H9 (cell line): ENCODE measurements at regions not wholly inside any gene's neighbourhood (a gene's known extent, or its start where the extent isn't known, plus 50 kb on each side); places are given as distances from the start of the nearest gene placed in this dataset.

ENCODE experiments used
- DNase-seq: peaks from one replicate; pipeline ENCODE4 v3.0.0-alpha.2; 2017
- H2AFZ ChIP-seq: one replicate; pipeline ENCODE4 v1.6.1; 2013; ENCODE audit warnings: mild to moderate bottlenecking, low read length, control low read depth, moderate library complexity
- H2AK5ac ChIP-seq: 2 replicates; pipeline ENCODE4 v1.6.1; 2013; ENCODE audit warnings: low read length, control low read depth, mixed read lengths; ENCODE audit not compliant: insufficient read length
- H2BK120ac ChIP-seq: one replicate; pipeline ENCODE4 v1.6.1; 2013; ENCODE audit warnings: low read depth, mild to moderate bottlenecking, low read length, control low read depth, inconsistent platforms; ENCODE audit not compliant: poor library complexity, severe bottlenecking
- H2BK12ac ChIP-seq: 2 replicates; pipeline ENCODE4 v1.6.1; 2013; ENCODE audit warnings: low read length, control low read depth, mixed read lengths, low read depth; ENCODE audit not compliant: insufficient read length
- H2BK15ac ChIP-seq: 2 replicates; pipeline ENCODE4 v1.6.1; 2013; ENCODE audit warnings: low read depth, low read length, control low read depth
- H2BK20ac ChIP-seq: one replicate; pipeline ENCODE4 v1.6.1; 2013; ENCODE audit warnings: low read depth, mild to moderate bottlenecking, low read length, control low read depth, inconsistent platforms; ENCODE audit not compliant: poor library complexity, severe bottlenecking
- H2BK5ac ChIP-seq: 2 replicates; pipeline ENCODE4 v1.6.1; 2013; ENCODE audit warnings: low read length, control low read depth, mixed read lengths; ENCODE audit not compliant: insufficient read length
- H3K14ac ChIP-seq: 2 replicates; pipeline ENCODE4 v1.6.1; 2013; ENCODE audit warnings: low read length, control low read depth; ENCODE audit not compliant: insufficient read depth
- H3K18ac ChIP-seq: 2 replicates; pipeline ENCODE4 v1.6.1; 2013; ENCODE audit warnings: low read depth, mild to moderate bottlenecking, mixed read lengths, low read length, control low read depth; ENCODE audit not compliant: insufficient read length
- H3K23ac ChIP-seq: 2 replicates; pipeline ENCODE4 v1.6.1; 2013; ENCODE audit warnings: low read length, control low read depth, mixed read lengths, low read depth; ENCODE audit not compliant: insufficient read length
- H3K23me2 ChIP-seq: 2 replicates; pipeline ENCODE4 v1.6.1; 2013; ENCODE audit warnings: low read depth, mild to moderate bottlenecking, mixed read lengths, low read length, control low read depth; ENCODE audit not compliant: insufficient read length, poor library complexity, severe bottlenecking
- H3K27ac ChIP-seq: 2 replicates; pipeline ENCODE4 v1.5.1; 2013; ENCODE audit warnings: low read length, control low read depth, mixed read lengths, low read depth; ENCODE audit not compliant: insufficient read length
- H3K27me3 ChIP-seq: 2 replicates; pipeline ENCODE4 v1.6.1; 2013; ENCODE audit warnings: low read length, control low read depth, inconsistent platforms; ENCODE audit not compliant: insufficient read depth
- H3K4ac ChIP-seq: 2 replicates; pipeline ENCODE4 v1.6.1; 2013; ENCODE audit warnings: low read depth, mild to moderate bottlenecking, control low read depth, inconsistent platforms, low read length, moderate library complexity
- H3K4me1 ChIP-seq: 2 replicates; pipeline ENCODE4 v1.6.1; 2013; ENCODE audit warnings: low read length, control low read depth, inconsistent platforms; ENCODE audit not compliant: insufficient read depth
- H3K4me2 ChIP-seq: 2 replicates; pipeline ENCODE4 v1.6.1; 2013; ENCODE audit warnings: low read length, control low read depth, mixed read lengths; ENCODE audit not compliant: insufficient read length, insufficient read depth
- H3K56ac ChIP-seq: 2 replicates; pipeline ENCODE4 v1.6.1; 2013; ENCODE audit warnings: low read depth, mild to moderate bottlenecking, mixed read lengths, low read length, control low read depth; ENCODE audit not compliant: insufficient read length
- H3K79me1 ChIP-seq: 2 replicates; pipeline ENCODE4 v1.6.1; 2013; ENCODE audit warnings: low read depth, mild to moderate bottlenecking, moderate library complexity, low read length, control low read depth, inconsistent platforms; ENCODE audit not compliant: insufficient read depth, poor library complexity, severe bottlenecking
- H3K79me2 ChIP-seq: 2 replicates; pipeline ENCODE4 v1.6.1; 2013; ENCODE audit warnings: low read length, control low read depth, inconsistent platforms; ENCODE audit not compliant: insufficient read depth
- H3K9ac ChIP-seq: 2 replicates; pipeline ENCODE4 v1.6.1; 2013; ENCODE audit warnings: low read length, control low read depth, mixed read lengths; ENCODE audit not compliant: insufficient read length; ENCODE audit errors: extremely low read depth
- H3K9me3 ChIP-seq: one replicate; pipeline ENCODE4 v1.6.1; 2013; ENCODE audit warnings: low read depth, low read length, inconsistent platforms; ENCODE audit not compliant: control insufficient read depth
- H3T11ph ChIP-seq: one replicate; pipeline ENCODE4 v1.6.1; 2013; ENCODE audit warnings: mild to moderate bottlenecking, low read length, control low read depth, inconsistent platforms
- H4K20me1 ChIP-seq: one replicate; pipeline ENCODE4 v1.6.1; 2013; ENCODE audit not compliant: control insufficient read depth, insufficient read length, insufficient read depth
- H4K5ac ChIP-seq: 2 replicates; pipeline ENCODE4 v1.6.1; 2013; ENCODE audit warnings: low read depth, mild to moderate bottlenecking, mixed read lengths, low read length, control low read depth; ENCODE audit not compliant: insufficient read length
- H4K8ac ChIP-seq: replicated peaks from 2 replicates; pipeline ENCODE4 v1.6.1; 2013; ENCODE audit warnings: low read length, control low read depth, mixed read lengths, low read depth; ENCODE audit not compliant: insufficient read length
- H4K91ac ChIP-seq: 2 replicates; pipeline ENCODE4 v1.6.1; 2013; ENCODE audit warnings: low read depth, mild to moderate bottlenecking, moderate library complexity, mixed read lengths, low read length, control low read depth; ENCODE audit not compliant: insufficient read length
- H3K27ac Mint-ChIP-seq, 3 experiments: 2 replicates in 2 of 3; 3 replicates in 1 of 3; pipeline ENCODE4 v1.8.0; 2020 to 2021; ENCODE audit warnings: mixed read lengths in 3 of 3, mild to moderate bottlenecking in 1 of 3, moderate library complexity in 1 of 3
- H3K27me3 Mint-ChIP-seq: 2 replicates; pipeline ENCODE4 v1.8.0; 2021; ENCODE audit warnings: low read depth, mild to moderate bottlenecking, moderate library complexity, mixed read lengths
- H3K36me3 Mint-ChIP-seq, 3 experiments: 2 replicates in 2 of 3; 3 replicates in 1 of 3; pipeline ENCODE4 v1.8.0; 2020 to 2021; ENCODE audit warnings: low read depth in 3 of 3, mixed read lengths in 3 of 3; ENCODE audit not compliant: insufficient read depth in 1 of 3
- H3K4me1 Mint-ChIP-seq, 2 experiments: 2 replicates each; pipeline ENCODE4 v1.8.0; 2020; ENCODE audit warnings: mixed read lengths in 2 of 2
- H3K4me3 Mint-ChIP-seq, 2 experiments: 2 replicates in 1 of 2; 3 replicates in 1 of 2; pipeline ENCODE4 v1.8.0; 2020 to 2021; ENCODE audit warnings: mild to moderate bottlenecking in 2 of 2, mixed read lengths in 2 of 2, moderate library complexity in 1 of 2
- H3K9me3 Mint-ChIP-seq, 2 experiments: 2 replicates in 1 of 2; 3 replicates in 1 of 2; pipeline ENCODE4 v1.8.0; 2020; ENCODE audit warnings: mild to moderate bottlenecking in 2 of 2, mixed read lengths in 2 of 2, moderate library complexity in 1 of 2
- WGBS: extraction: QIAGEN DNeasy Blood & Tissue Kit; methylation state at CpG from one replicate; pipeline ENCODE4 v1.1.7; 2013; ENCODE audit warnings: missing lambda C conversion rate, low lambda C conversion rate, mixed read lengths; ENCODE audit not compliant: insufficient read length; ENCODE audit errors: extremely low coverage; 5-methylcytosine and 5-hydroxymethylcytosine counted together
- TF ChIP-seq, protein P1 (sequence below): fragments of 200-600 bp; sonication (generic); conservative IDR thresholded peaks from 3 replicates; pipeline ENCODE4 v1.8.0; 2021; ENCODE audit warnings: antibody characterized with exemption, mild to moderate bottlenecking

DNA sequence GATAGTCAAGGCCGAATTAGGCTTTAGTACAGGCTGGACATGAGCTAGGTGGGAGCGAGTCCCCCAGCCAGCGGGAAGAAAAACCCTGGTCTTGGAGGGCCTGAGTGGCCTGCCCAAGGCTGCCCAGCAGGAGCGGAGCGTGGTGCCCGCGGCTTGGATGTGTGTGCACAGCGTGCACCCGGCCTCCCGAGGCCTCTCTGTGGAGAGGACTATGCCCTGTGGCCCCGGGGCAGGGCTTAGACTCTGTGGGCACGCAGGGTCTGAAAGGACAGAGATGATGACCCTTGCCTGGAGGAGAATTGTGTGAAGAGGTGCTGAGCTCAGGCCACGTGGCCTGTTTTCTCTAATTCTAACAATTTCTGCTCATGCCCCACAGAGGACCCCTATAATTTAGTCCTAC, 124.6 kb upstream of the IQSEC1 start:
- Histone ChIP-seq H3K4me1 (no peaks in the 10 kb centered on the region; the same call in 1 of the 2 replicates), H3K79me2 (no peaks in the 10 kb centered on the region), H3K23me2 (no peaks in the 10 kb centered on the region), H3K79me1 (no peaks in the 10 kb centered on the region), H3K14ac (no peak overlapping the region), H3K27ac (no peak overlapping the region), H3K4ac (no peak overlapping the region), H3K56ac (no peak overlapping the region), H4K8ac (no peak overlapping the region), H2AK5ac (no peak overlapping the region), H4K20me1 (no peaks in the 10 kb centered on the region), H4K91ac (no peak overlapping the region), H3K23ac (no peak overlapping the region), H2BK12ac (no peak overlapping the region), H3K4me2 (no peak overlapping the region), H3T11ph (no peak overlapping the region), H3K9me3 (no peaks in the 10 kb centered on the region), H3K9ac (no peak overlapping the region), H4K5ac (no peak overlapping the region), H2AFZ (no peak overlapping the region), H3K18ac (no peak overlapping the region), H2BK15ac (no peak overlapping the region), H2BK120ac (no peak overlapping the region), H2BK5ac (no peak overlapping the region), H2BK20ac (no peak overlapping the region), H3K27me3 (no peaks in the 10 kb centered on the region)
- H3K27me3 Mint-ChIP-seq, result no peaks in the 10 kb centered on the region; the same call in 1 of the 2 replicates
- peaks cover 17 to 23% of the 10 kb centered on the region in 2 experiments for H3K4me1 Mint-ChIP-seq
- H3K36me3 Mint-ChIP-seq, result no peaks in the 10 kb centered on the region
- WGBS, result no CpG with 5 or more reads among the region's 13 CpGs
- no peak overlapping the region for H3K4me3 Mint-ChIP-seq
- no peak for DNase-seq
- no peaks in the 10 kb centered on the region; a peak in 1 of 5 replicates for H3K9me3 Mint-ChIP-seq
- no peak overlapping the region; a peak in 1 of 7 replicates for H3K27ac Mint-ChIP-seq
- TF ChIP-seq, protein P1, sequence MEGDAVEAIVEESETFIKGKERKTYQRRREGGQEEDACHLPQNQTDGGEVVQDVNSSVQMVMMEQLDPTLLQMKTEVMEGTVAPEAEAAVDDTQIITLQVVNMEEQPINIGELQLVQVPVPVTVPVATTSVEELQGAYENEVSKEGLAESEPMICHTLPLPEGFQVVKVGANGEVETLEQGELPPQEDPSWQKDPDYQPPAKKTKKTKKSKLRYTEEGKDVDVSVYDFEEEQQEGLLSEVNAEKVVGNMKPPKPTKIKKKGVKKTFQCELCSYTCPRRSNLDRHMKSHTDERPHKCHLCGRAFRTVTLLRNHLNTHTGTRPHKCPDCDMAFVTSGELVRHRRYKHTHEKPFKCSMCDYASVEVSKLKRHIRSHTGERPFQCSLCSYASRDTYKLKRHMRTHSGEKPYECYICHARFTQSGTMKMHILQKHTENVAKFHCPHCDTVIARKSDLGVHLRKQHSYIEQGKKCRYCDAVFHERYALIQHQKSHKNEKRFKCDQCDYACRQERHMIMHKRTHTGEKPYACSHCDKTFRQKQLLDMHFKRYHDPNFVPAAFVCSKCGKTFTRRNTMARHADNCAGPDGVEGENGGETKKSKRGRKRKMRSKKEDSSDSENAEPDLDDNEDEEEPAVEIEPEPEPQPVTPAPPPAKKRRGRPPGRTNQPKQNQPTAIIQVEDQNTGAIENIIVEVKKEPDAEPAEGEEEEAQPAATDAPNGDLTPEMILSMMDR, result no peak
